GM21515 (cell line): ENCODE measurements at regions not wholly inside any gene's neighbourhood (a gene's known extent, or its start where the extent isn't known, plus 50 kb on each side); places are given as distances from the start of the nearest gene placed in this dataset.
"Not testable (repeated sequence)": the region's sequence is repeated elsewhere in the genome, so short reads cannot be mapped to it uniquely, and the experiment has no call there.

Experiments used
- ATAC-seq: cut with Tn5 transposase; IDR thresholded peaks from one replicate; pipeline ENCODE4 v1.9.1; 2021; ENCODE audit not compliant: unreplicated experiment

DNA sequence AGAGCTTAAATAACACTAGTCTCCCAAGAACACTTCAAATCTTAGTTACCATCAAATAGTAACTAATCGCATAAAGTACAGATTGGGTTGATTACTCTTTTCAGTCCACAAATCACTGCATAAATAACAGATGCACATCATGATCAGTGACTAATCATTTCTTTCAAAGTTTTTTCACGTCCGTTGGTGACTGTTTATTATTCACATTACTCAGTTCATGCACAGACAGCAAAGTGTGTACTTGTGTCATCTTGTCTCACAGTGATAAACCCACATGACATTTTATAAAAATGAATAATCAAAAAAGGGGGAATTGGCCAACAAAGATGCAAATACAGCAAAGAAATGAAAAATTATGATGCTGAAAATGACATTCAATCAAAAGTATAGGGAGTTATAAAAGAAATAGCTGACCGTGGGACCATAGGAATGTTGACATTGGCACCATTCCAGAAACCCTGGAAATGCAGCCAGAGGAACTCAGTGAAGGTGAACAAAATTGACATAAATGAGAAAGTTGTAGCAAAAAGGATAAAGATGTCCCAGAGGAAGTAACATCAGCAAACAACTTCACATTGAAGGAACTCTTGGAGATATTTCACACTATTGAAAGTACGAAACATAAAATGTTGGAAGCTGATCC lies 161.5 kb downstream of the SOX3 start:
- ATAC-seq, result no peak

DNA sequence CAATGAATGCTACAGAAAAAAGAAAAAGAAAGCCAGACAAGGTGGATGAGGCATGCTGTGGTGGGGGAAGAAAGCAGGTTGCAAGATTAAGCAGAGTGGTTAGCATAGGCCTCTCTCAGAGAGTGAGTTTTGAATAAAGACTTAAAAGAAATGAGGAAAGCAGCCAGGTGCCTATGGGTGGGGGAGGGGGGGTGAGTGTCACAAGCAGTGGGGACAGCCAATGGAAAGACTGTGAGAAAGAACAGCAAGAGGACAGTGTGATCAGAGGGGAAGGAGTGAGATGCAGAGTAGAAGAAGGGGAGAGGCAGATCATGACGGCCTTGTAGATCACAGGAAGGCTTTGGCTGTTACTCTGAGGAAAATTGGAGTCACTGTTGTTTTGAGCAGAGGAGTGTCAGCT lies 162.5 kb downstream of the SOX3 start:
- no peak for ATAC-seq

DNA sequence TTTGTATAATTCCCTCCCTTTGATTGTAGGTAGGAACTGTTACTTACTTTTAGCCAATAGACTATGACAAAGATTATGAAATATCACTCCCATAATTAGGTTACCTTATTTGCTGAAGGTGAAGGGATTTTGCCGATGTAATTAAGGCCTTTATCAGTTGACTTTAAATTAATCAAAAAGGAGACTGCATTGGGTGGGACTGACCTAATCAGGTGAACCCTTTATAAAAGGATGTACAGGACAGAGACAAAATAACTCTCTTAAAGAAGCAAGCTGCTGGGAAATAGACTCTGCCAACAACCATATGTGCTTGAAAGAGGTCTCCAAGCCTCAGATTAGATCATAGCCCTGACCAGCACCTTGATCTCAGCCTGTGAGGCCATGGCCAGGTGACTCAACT lies 167.6 kb downstream of the SOX3 start:
- ATAC-seq, result no peak

DNA sequence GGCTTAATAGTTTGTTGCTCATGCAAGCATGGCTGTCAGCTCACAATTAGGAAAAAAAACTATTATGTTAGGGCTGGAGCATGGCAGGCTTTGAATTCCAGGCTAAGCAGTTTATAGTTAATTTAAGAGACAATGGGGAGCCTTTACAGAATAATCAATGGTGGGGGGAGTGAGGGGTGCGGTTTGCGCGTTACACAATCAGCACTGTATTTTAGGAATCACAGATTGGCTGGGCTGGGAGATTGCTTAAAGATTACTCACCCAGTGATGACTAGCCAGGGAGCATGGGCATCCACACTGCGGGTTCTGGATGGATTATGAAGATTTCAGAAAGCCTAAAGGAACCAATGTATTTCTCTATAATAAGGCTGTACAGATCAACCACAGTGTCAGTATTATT lies 186.6 kb downstream of the SOX3 start:
- ATAC-seq, result no peak

DNA sequence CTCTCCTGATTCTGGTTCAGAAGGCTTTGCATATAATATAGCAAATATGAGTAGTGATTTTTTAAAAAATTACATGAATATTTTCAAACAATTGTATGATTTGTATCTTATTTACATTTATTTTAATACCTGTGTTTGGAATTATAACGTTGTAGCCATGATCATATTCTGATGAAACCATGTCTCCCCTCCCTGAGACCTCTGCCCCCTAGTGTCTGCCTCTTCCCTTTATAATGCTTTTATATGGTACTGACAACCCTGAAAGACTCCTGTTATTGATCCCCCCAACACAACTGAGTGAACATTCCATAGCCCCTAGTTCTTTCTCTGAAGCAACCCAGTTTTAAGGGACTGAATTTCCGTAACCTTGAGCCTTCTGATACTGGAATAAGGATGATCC lies 187.4 kb downstream of the SOX3 start:
- no peak for ATAC-seq

DNA sequence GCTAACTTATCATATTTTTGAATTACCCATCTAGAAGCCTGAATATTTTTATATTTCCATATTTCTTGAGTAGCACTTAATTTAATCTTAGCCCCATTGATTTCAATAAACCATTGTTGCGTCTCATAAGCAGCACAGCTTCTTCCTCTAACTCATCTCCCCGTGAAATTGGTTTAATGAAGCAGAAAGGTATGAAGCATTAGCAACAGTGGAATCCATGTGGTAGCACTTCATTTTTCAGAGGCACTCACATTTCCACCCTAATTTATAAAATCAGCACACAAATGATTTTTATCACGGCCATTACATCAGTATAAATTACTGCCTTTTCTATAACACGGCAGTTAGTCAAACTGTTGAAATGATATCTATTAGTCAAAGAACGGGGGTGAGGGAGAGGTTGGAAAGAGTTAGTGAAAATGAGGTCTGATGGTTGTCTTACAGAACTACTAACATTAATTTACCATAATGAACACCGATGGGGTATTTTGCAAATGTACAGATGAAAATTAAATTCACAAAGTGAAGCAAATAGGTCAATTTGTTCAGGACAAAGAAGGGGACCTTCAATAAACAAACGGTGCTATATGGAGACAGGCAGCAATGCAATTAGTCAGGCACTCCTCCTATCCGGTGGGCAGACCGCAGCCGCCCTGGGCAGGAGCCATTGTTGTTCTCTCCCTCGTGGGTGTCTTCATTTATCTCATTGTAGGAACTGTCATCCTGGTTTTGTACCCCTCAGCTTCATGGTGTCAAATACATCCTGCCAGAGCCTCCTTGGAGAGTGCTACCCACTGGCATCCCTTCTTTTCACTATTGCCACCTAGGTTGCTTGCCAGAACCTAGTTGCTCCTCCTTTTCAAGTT lies 205.7 kb downstream of the SOX3 start:
- no peak for ATAC-seq

DNA sequence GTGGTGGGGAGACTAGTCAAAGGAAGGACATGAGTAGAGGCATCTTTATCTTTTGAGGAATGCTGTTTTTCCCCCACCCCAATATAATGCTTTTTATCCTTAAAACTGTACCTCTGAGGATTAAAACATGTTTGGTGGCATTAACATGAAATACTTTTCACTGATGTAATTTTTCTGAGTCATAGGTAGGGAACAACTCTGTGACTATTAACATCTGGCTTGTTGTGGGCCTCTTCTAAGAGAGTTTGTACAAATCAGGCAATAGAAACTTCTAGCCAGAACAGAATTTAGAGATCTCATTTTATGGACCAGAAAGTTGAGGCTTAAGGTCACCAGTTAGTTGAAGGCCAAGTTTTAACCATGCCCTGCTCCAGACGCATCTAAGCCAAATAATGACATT lies 207.6 kb downstream of the SOX3 start:
- no peak for ATAC-seq

DNA sequence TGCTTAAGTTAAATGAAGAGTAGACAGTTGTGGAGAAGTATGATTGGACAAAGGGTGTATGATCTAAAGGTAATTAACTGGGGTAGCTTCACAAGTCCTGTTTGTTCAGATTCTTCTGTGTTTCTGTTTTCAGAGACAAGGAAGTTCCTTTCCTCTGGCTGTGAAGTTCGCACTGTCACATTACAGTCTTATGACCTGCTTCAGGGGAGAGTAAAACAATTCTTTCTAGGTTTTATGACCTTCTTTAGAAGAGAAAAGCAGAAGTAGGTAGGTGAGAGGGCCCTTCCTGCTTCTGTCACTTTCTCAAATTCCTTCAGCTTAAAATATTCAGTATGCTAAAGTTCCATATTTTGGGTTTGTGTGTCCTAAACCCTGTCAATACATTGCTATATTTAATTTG lies 211.9 kb downstream of the SOX3 start:
- ATAC-seq, result no peak

DNA sequence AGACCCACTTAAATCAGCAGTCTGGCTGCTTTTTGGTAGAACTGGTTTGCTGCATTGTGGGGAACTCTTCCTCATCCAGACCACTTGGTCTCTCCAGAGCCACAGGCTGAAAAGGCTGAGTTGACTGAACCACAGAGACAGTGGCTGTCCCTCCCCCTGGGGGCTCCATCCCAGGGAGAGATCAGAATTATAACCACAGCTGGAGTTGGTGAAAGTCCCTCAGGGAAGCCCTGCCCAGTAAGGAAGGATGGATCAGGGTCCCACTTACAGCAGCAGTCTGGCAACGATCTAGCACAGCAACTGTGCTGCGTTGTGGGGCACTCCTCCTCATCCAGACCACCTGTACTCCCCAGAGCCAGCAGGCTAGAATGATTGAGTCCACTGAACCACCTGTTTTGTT lies 212.7 kb downstream of the SOX3 start:
- no peak for ATAC-seq

DNA sequence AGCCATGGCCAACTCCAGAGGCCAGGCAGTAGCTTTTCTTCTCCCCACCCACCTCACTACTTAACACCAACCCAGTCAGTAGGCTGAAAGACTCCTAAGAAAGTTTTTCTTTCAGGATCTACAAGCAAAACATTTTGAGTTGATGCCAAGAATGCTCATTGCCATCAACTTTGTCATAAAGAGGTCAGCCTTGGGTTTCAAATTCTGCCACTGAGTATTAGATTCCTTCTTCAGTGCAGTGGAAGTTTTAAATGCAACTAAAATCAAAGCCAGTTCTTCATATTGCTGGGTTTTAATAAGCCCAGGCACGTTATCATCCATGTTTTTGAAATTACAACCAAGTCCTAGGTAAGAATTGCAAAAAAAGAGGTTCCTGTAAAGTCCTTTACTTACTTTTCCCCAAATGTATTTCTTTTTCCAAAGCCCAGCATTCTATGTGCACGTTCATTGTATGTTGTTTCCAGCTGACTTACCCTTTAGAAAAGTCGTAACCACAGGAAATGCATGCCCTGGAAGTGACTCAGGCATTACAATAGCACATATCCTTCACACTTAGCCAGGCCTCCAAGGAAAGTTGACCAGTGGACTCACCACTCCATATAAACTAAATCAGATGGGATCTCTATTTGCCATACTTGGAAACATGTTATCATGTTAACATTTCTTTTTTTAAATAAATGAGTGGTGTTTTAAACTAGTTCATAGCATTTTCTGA lies 229.9 kb downstream of the SOX3 start:
- no peak for ATAC-seq

DNA sequence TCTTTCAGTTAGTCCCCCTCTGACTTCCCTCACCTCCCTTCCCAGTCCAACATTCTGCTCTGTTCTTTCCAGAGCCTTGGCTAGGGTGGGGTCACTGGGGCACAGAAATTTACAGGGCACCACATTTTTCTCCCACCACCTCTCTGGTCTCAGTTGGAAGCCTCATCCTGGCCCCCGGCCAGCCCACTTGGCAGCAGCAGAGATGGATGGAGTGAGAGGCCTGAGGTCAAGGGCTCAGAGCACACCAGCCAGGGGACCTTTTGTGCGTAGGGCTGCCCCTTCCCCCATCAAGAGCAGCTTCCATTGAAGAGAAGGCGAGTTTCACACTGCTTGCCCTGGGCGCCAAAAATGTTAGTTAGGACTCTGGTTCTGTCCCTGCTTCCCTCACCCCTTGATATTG lies 230.9 kb downstream of the SOX3 start:
- no peak for ATAC-seq

DNA sequence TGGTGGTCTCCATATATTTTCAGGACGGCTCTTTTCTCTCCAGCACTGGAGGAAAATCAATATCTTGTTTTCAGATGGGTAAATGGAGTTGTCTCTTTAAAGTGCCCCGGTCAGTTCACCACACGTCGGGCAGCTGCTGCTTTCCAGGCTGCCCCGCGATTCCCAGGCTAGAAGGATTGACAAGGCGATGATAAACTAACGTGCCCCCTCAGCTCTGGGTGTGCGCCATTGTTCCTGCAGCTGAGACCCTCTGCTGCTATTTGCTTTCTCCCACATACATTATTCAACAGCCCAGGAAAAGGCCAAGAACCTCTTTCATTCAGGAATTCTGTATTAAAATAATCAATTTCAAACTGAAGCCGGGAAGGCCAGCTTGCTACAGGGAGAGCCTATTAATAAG lies 254.5 kb downstream of the SOX3 start:
- ATAC-seq, result no peak

DNA sequence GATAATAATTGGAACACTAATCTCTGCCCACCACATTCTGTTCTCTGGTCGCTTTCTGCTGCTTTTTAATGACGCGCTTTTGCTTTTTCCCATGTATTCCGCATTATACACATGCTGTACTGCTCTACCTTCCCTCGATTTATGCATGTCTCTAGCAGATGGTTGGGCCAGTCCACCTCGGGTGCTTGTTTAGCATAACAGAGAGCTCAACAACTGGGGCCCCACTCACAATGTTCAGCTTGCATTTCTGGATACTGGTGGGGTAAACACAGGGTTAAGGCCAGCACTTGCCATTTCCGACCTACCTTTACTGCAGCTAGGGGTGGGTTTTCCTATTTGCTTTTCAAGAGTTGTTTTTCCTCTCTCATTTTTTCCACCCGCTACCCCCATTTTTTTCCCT lies 255.8 kb downstream of the SOX3 start:
- no peak for ATAC-seq

DNA sequence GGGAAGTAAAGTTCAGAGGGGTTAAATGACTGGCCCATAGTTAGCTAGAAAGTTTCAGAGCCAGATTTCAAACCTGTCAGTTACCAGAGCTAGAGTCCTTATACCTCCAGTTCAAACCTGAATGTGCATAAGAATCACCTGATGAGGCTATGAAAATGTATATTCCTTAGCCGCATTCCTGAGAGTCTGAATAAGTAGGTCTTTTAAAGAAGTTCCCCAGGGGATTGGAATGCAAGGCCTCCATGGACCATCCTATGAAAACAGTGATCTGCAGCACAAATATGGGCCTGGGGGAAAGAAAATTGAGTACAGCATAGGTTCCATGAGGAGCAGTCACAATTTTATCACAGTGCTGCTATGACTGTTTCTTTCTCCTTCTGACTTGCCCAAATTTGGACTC lies 263.9 kb upstream of the CXorf66 start:
- ATAC-seq, result no peak

DNA sequence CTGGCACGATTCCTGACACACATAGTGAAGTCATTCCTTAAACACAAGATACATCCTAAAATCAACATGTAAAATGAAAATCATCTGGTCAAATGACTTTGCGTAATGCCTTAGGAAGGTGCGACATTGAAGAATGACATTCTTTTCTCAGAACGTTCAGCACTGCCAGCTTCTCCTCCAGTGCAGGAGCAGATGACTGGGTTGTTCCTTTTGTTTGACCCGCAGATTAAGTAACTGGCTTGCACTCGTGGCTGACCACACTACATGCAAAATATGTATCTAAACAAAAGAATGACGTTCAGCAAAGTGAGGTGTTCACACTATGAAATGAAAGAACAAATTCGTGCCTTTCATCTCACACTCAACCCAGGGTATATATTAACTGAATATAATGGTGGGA lies 260.7 kb upstream of the CXorf66 start:
- not testable (repeated sequence) for ATAC-seq

DNA sequence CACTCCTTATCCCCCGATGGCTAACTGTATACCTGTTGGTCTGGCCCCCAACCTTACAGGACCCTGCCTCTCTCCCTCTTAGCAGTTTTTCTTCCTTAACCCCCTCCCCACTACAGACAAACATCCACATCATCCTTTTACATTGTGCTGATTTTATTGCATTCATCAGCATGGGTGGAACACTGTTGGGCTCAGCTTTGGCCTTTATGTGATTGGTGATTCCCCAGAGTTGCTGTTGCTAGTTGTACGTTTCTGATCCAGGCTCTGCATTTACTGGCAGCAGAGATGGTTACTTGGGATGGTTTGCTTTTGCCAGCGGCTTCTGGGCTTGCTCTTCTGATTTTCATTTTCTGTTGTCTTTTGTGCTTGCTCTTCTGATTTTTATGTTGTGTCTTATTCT lies 250.6 kb upstream of the CXorf66 start:
- not testable (repeated sequence) for ATAC-seq

DNA sequence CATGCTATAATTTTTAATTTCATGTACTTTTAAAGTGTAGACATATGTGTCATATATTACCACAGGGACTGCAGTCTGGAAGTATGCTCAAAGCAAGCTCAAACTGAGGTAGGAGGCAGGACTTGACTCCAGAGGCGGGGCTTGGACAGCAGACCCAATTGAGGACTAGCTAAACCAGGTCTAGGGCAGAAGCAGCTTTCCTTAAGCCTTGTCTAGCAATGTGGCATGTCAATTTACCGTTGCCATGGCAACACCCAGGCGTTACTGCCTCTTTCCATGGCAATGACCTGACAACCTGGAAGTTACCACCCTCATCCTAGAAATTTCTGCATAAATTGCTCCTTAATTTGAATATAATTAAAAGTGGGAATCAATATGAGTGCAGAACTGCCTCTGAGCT lies 249.2 kb upstream of the CXorf66 start:
- not testable (repeated sequence) for ATAC-seq

DNA sequence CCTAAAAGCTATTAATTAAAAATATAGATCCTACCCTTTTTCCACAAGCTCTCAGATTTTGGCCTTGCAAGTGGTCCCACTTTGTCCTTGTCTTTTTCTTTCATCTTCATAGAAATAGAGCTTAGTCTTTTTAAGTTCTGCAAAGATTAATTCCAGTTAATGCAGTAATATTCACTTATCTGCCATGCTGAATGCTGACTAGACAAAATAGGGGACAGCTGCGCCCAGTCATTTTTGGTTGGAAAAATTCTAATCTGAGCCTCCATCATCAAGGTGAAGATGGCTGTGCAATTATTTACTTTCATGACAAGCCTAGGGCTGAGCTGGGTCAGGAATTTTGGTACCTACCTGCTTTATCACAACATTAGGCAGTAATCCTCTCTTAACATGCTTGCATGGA lies 241.3 kb upstream of the CXorf66 start:
- ATAC-seq, result no peak

DNA sequence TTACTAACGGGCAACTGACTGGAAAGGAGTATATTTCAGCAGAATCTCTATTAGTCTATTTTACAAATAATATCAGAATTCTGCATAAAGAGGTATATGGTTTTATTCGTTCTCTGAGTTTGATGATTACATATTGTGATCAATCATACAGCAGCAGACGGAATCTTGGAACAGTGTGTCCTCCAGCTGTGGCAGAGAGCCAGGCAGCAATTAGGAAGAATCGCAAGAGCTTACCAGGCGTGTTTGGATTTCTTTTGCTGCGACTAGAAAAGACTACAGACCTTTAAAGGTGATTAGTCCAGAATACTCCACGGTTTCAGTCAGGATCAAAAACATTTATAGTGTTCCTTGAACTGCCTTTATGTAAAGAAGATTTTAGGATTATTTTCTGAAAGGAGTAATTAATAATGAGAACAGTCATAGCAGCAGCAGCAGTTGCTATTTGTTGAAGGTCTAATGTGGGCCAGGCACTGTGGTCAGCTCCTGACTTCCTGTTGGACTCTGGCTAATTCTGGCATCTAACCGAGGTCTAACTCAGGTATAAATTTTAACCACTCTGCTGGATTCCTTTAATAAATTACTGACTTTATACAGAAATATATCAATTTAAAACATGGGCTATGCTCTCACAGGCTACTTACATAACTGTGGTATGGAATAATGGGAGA lies 225.3 kb upstream of the CXorf66 start:
- no peak for ATAC-seq

DNA sequence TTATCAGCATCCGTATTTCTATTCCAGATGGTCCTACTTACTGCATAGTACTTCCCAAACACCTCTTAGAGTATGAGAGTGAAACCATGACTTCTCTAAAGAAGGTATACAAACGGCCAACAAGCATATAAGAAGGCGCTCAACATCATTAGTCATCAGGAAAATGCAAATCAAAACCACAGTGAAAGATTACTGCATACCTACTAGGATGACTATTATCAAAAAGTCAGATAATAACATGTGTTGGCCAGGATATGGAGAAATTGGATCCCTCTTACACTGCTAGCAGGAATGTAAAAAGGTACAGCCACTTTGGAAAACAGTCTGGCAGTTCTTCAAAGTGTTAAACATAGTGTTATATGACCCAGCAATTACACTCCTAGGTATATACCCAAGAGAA lies 215.3 kb upstream of the CXorf66 start:
- no peak for ATAC-seq

DNA sequence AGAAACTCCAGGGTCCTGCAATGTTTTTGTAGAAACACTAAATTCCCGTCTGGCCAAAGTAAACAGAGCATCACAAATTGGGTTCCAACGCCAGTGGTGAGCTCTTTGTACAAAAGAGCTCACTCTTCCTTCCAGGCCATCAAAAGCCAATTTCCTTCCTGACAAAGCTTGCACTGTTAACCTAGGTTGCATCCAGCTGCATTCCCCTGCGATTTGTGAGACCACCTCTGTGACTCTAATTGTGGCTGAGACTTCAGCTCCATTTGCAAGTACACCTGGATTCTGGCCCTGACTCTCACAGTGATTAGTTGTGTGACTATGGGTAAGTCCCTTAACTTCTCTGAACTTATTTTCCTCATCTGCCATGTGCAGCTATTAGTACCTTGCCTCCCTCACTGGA lies 212.5 kb upstream of the CXorf66 start:
- ATAC-seq, result no peak

DNA sequence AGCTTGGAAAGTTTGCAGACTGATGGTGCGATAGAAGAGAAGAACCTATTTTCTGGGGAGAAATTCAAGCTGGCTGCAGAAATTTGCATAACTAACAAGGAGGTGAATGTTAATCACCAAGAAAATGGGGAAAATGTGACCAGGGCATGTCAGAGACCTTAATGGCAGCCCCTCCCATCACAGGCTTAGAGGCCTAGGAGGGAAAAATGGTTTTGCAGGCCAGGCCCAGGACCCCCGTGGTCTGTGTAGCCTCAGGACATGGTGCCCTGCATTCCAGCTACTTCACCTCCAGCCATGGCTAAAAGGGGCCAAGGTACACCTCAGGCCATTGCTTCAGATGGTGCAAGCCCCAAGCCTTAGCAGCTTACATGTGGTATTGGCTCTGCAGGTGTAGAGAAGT lies 207.1 kb upstream of the CXorf66 start:
- no peak for ATAC-seq
